ENCODE measurements at regions not wholly inside any gene's neighbourhood (a gene's known extent, or its start where the extent isn't known, plus 50 kb on each side); places are given as distances from the start of the nearest gene placed in this dataset.

- TF ChIP-seq CTCF (IDR thresholded peaks at IDR 0.05) (no peak), POLR2A (IDR thresholded peaks at IDR 0.05) (no peak)
These were observed 431.9 kb upstream of the AGTR1 start for GRCh38 chr3:148265841-148266240.

All from esophagus squamous epithelium (tissue), 4 donors.